Astrocyte of the spinal cord (primary cell): ENCODE measurements at regions not wholly inside any gene's neighbourhood (a gene's known extent, or its start where the extent isn't known, plus 50 kb on each side); places are given as distances from the start of the nearest gene placed in this dataset.

ENCODE experiments used
- DNase-seq: peaks from one replicate; pipeline ENCODE4 v3.0.0; 2011; ENCODE audit warnings: low read depth, low spot score
- H3K4me3 ChIP-seq: 2 replicates; pipeline ENCODE4 v1.5.1; 2011; ENCODE audit warnings: low read depth, mild to moderate bottlenecking, low read length, moderate library complexity
- CTCF ChIP-seq: IDR thresholded peaks from 2 replicates; pipeline ENCODE4 v1.5.1; 2012; ENCODE audit warnings: low read depth, mild to moderate bottlenecking, low read length, inconsistent platforms
- in situ Hi-C: cut with HindIII; loops from 2 replicates; pipeline ENCODE4 v1.10.0; 2017; ENCODE audit warnings: low sequenced_read_pairs

DNA sequence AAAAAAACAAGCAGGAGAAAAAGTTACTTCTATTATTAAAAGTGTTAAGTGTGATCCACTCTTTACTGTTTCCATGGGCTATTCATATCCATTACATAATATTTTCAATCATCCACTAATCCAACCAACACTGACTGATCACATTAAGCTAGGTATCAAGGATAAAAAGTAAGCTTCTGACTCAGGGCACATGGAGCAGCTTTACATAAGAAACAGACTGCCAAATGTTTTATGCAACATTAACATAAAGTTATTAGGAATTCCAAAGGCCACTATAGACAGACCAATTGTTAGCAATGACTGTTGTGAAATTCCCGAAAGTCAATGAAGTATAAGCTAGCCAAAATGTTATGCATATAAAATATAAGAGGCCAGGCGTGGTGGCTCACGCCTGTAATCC lies 277.6 kb downstream of the ZEB2 start:
- no peak overlapping the region for H3K4me3 ChIP-seq
- DNase-seq = no peak
- no peak for TF ChIP-seq CTCF
- in situ Hi-C loops = no loop called here

- H3K4me3 ChIP-seq = no peak overlapping the region
- in situ Hi-C loops = no loop called here
- TF ChIP-seq CTCF = no peak
- no peak for DNase-seq
Observed at GRCh38 chr2:144241801-144242200, 278.1 kb downstream of the ZEB2 start.

- no peak for DNase-seq
- TF ChIP-seq CTCF = no peak
- no peak overlapping the region for H3K4me3 ChIP-seq
- in situ Hi-C loops = no loop called here
Observed at GRCh38 chr2:144240656-144241339, 279.1 kb downstream of the ZEB2 start.

DNA sequence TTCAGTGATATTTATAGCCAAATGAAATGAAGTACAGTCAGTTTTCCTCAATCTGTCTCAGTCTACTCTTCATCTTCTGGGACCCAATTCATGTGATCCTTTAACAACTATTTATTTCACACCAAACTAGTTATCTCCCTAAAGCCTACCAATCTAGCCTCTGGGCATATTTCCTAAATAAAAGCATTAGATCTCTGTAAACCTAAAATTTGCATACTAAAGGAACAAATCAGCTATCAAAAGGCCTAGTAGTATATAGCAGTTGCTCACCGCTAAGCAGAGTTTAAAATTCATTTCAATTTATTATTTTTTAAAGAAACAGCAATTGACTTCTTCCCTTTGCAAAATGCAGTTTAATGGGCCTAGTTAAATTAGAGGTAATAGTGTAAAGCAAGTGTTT lies 280.2 kb downstream of the ZEB2 start:
- no peak overlapping the region for H3K4me3 ChIP-seq
- in situ Hi-C loops = no loop called here
- DNase-seq = no peak
- TF ChIP-seq CTCF = no peak

GRCh38 chr2:144239306-144239705 lies 280.6 kb downstream of the ZEB2 start:
- in situ Hi-C loops = no loop called here
- no peak for TF ChIP-seq CTCF
- no peak overlapping the region for H3K4me3 ChIP-seq
- no peak for DNase-seq

DNA sequence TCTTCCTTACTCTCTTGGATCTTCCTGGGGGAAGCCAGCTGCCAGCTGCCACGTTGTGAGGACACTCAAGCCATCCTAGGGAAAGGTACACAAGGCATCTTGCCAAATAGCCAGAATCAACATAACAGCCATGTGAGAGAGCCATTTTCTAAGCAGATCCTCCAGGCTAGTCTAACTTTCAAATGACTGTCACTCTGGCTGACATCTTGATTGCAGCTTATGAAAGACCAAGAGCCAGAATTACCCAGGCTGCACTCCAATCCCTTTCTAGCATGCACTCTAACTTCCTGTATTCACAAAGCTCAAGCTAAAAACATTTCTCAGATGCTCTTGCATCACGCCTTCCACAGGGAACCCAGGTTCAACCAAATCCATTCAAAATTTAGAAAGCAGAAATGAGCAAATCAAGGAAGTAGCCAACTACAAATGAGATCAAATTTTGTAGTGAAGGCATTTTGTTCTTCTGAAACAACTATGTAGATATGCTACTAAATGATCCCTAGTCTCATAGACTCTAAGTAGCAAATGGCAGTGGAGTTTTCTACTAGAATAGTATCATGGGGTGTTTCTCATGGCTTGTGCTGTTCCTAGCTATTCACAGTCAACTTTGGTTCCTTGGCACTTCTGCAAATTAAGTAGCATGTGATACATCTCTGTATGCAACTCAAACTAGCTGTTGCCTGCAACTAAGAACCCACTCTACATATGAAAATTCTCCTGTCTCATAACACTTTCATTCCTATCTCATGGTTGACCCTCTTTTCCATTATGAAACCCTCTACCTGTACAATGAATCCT lies 281.9 kb downstream of the ZEB2 start:
- no peak for DNase-seq
- H3K4me3 ChIP-seq = no peak overlapping the region
- TF ChIP-seq CTCF = no peak
- in situ Hi-C loops = no loop called here
